ENCODE measurements at regions not wholly inside any gene's neighbourhood (a gene's known extent, or its start where the extent isn't known, plus 50 kb on each side); places are given as distances from the start of the nearest gene placed in this dataset.

GRCh38 chr20:6703656-6704055 is 63.8 kb upstream of the BMP2 start:
- TF ChIP-seq FOSL2 (IDR thresholded peaks at IDR 0.05; ENCODE audit: borderline replicate concordance, low read depth) (no peak), RCOR1 (IDR thresholded peaks at IDR 0.05; ENCODE audit: low read length) (no peak)
- Histone ChIP-seq H3K79me2 (ENCODE audit: insufficient read depth) (no peaks in the 10 kb centered on the region), H3K9me3 (no peaks in the 10 kb centered on the region), H3K9me2 (no peaks in the 10 kb centered on the region), H3K36me3 (replicated peaks in 1 of 2; ENCODE audit: control insufficient read depth in 1 of 2, insufficient read depth in 2 of 2, low read length in 1 of 2) (no peaks in the 10 kb centered on the region), H3K4me3 (ENCODE audit: low read depth in 2 of 2, low read length in 1 of 2) (no peak overlapping the region), H3F3A (replicated peaks; ENCODE audit: insufficient read depth) (peaks cover 6% of the 10 kb centered on the region), H4K20me1 (ENCODE audit: insufficient read depth) (no peaks in the 10 kb centered on the region), H3K27ac (ENCODE audit: low read depth in 2 of 2, low read length in 1 of 2) (peak overlapping the region in 1 of 2 experiments; percentile 83; a peak in 2 of 4 replicates), H3K4me1 (ENCODE audit: control insufficient read depth in 1 of 2, insufficient read depth in 2 of 2, low read depth in 1 of 2, low read length in 1 of 2) (0 out of 4 replicates have a peak, but pooled peaks cover 0 to 5% of the 10 kb centered on the region in 2 experiments), H3K4me2 (no peak overlapping the region), H3K27me3 (ENCODE audit: insufficient read depth) (no peaks in the 10 kb centered on the region), H3K9ac (no peak overlapping the region), H2AFZ (ENCODE audit: low read depth) (no peak overlapping the region)
- no peak for DNase-seq
- CTCF ChIA-PET: no interaction called here
- POLR2A ChIA-PET: no interaction called here

- no peak overlapping the region for H3K4me3 ChIP-seq (ENCODE audit: low read depth in 2 of 2, low read length in 1 of 2)
- H3K9me2 ChIP-seq: no peaks in the 10 kb centered on the region
- no peaks in the 10 kb centered on the region for H3K79me2 ChIP-seq (ENCODE audit: insufficient read depth)
- no peak for DNase-seq
- ChIA-PET CTCF (no interaction called here), POLR2A (no interaction called here)
- H3K4me2 ChIP-seq: no peak overlapping the region
- no peak overlapping the region for H2AFZ ChIP-seq (ENCODE audit: low read depth)
- H3K27ac ChIP-seq (ENCODE audit: low read depth in 2 of 2, low read length in 1 of 2): no peak overlapping the region
- H3F3A ChIP-seq (replicated peaks; ENCODE audit: insufficient read depth): peaks cover 6% of the 10 kb centered on the region
- H4K20me1 ChIP-seq (ENCODE audit: insufficient read depth): no peaks in the 10 kb centered on the region
- H3K36me3 ChIP-seq (replicated peaks in 1 of 2; ENCODE audit: control insufficient read depth in 1 of 2, insufficient read depth in 2 of 2, low read length in 1 of 2): no peaks in the 10 kb centered on the region
- H3K27me3 ChIP-seq (ENCODE audit: insufficient read depth): no peaks in the 10 kb centered on the region
- H3K9me3 ChIP-seq: no peaks in the 10 kb centered on the region
- no peak overlapping the region for H3K9ac ChIP-seq
- WGBS (ENCODE audit: low lambda C conversion rate): 24% methylated on average over 3 of the region's 3 CpGs
- H3K4me1 ChIP-seq (ENCODE audit: control insufficient read depth in 1 of 2, insufficient read depth in 2 of 2, low read depth in 1 of 2, low read length in 1 of 2): 0 out of 4 replicates have a peak, but pooled peaks cover 0 to 5% of the 10 kb centered on the region in 2 experiments
- TF ChIP-seq JUND (IDR thresholded peaks at IDR 0.05) (no peak), EP300 (IDR thresholded peaks at IDR 0.05; ENCODE audit: borderline replicate concordance in 1 of 2, low read depth in 1 of 2, low read length in 1 of 2) (no peak), GABPA (IDR thresholded peaks at IDR 0.05; ENCODE audit: low read depth) (no peak), POLR2AphosphoS5 (IDR thresholded peaks at IDR 0.05; ENCODE audit: low read depth, low read length) (no peak), IRF3 (IDR thresholded peaks at IDR 0.05; ENCODE audit: low read depth, low read length) (no peak), TEAD4 (IDR thresholded peaks at IDR 0.05; ENCODE audit: borderline replicate concordance, insufficient read depth) (no peak), RXRA (IDR thresholded peaks at IDR 0.05; ENCODE audit: borderline replicate concordance, low read depth) (no peak), NFIC (IDR thresholded peaks at IDR 0.05; ENCODE audit: borderline replicate concordance) (no peak), SIN3A (IDR thresholded peaks at IDR 0.05; ENCODE audit: borderline replicate concordance, low read depth, low read length) (no peak), GATA2 (CRISPR knock-in tag; IDR thresholded peaks at IDR 0.05) (no peak), CHD2 (IDR thresholded peaks at IDR 0.05; ENCODE audit: low read length, partially characterized antibody) (no peak), MEF2A (IDR thresholded peaks at IDR 0.05; ENCODE audit: borderline replicate concordance, low read depth) (no peak), USF2 (IDR thresholded peaks at IDR 0.05; ENCODE audit: borderline replicate concordance, low read depth, low read length) (no peak), REST (IDR thresholded peaks at IDR 0.05; ENCODE audit: low read depth, low read length) (no peak), ELF1 (IDR thresholded peaks at IDR 0.05) (no peak), USF1 (IDR thresholded peaks at IDR 0.05; ENCODE audit: borderline replicate concordance, low read depth) (no peak)
These were observed 64.4 kb upstream of the BMP2 start for GRCh38 chr20:6703047-6703446.

All from SK-N-SH (cell line).